ENCODE measurements at regions not wholly inside any gene's neighbourhood (a gene's known extent, or its start where the extent isn't known, plus 50 kb on each side); places are given as distances from the start of the nearest gene placed in this dataset.

- Histone ChIP-seq H3K36me3 (no peaks in the 10 kb centered on the region), H3K4me1 (no peaks in the 10 kb centered on the region)
- WGBS, 2 donors (ENCODE audit: low coverage in 1 of 2): 43 to 80% methylated on average over 1 of the region's 1 CpG
Measured at GRCh38 chr2:151049746-151050145, 211.9 kb downstream of the RBM43 start.

GRCh38 chr2:151048331-151049054, 213.2 kb downstream of the RBM43 start:
- no peak for ATAC-seq
- TF ChIP-seq CTCF (IDR thresholded peaks at IDR 0.05) (no peak), POLR2A (IDR thresholded peaks at IDR 0.05) (no peak), EP300 (IDR thresholded peaks at IDR 0.05) (no peak), POLR2AphosphoS5 (IDR thresholded peaks at IDR 0.05) (no peak)
- no peaks in the 10 kb centered on the region for H3K27me3 ChIP-seq
- H3K4me1 ChIP-seq: no peaks in the 10 kb centered on the region
- H3K36me3 ChIP-seq: no peaks in the 10 kb centered on the region
- no peaks in the 10 kb centered on the region for H3K9me3 ChIP-seq
- 82 to 88% methylated on average over 5 to 6 of the region's 6 CpGs for WGBS, 2 donors (ENCODE audit: low coverage in 1 of 2)
- H3K4me3 ChIP-seq: no peak overlapping the region
- H3K27ac ChIP-seq: no peak overlapping the region

More at GRCh38 chr2:151049746-151050145, 211.9 kb downstream of the RBM43 start:
- Histone ChIP-seq H3K27ac (no peak overlapping the region), H3K4me3 (no peak overlapping the region), H3K9me3 (no peaks in the 10 kb centered on the region), H3K27me3 (no peaks in the 10 kb centered on the region)
- no peak for TF ChIP-seq CTCF (IDR thresholded peaks at IDR 0.05)
- TF ChIP-seq POLR2A (IDR thresholded peaks at IDR 0.05): no peak
- no peak for TF ChIP-seq POLR2AphosphoS5 (IDR thresholded peaks at IDR 0.05)
- no peak for TF ChIP-seq EP300 (IDR thresholded peaks at IDR 0.05)
- no peak for ATAC-seq

GRCh38 chr2:151043484-151043883, 218.2 kb downstream of the RBM43 start:
- no peak overlapping the region for H3K27ac ChIP-seq
- TF ChIP-seq EP300 (IDR thresholded peaks at IDR 0.05) (no peak), POLR2AphosphoS5 (IDR thresholded peaks at IDR 0.05) (no peak), POLR2A (IDR thresholded peaks at IDR 0.05) (no peak), CTCF (IDR thresholded peaks at IDR 0.05) (no peak)
- no peaks in the 10 kb centered on the region for H3K36me3 ChIP-seq
- no peaks in the 10 kb centered on the region for H3K4me1 ChIP-seq
- ATAC-seq: no peak
- WGBS, 2 donors (ENCODE audit: low coverage in 1 of 2): 72 to 76% methylated on average over 3 to 5 of the region's 5 CpGs
- H3K9me3 ChIP-seq: no peaks in the 10 kb centered on the region
- H3K27me3 ChIP-seq: no peaks in the 10 kb centered on the region
- H3K4me3 ChIP-seq: no peak overlapping the region

GRCh38 chr2:151042964-151043363, 218.7 kb downstream of the RBM43 start:
- Histone ChIP-seq H3K4me3 (no peak overlapping the region), H3K27ac (no peak overlapping the region), H3K36me3 (no peaks in the 10 kb centered on the region), H3K4me1 (no peaks in the 10 kb centered on the region), H3K9me3 (no peaks in the 10 kb centered on the region), H3K27me3 (no peaks in the 10 kb centered on the region)
- 88 to 91% methylated on average over 2 of the region's 2 CpGs for WGBS, 2 donors (ENCODE audit: low coverage in 1 of 2)
- no peak for ATAC-seq
- no peak for TF ChIP-seq EP300 (IDR thresholded peaks at IDR 0.05)
- TF ChIP-seq POLR2AphosphoS5 (IDR thresholded peaks at IDR 0.05): no peak
- TF ChIP-seq POLR2A (IDR thresholded peaks at IDR 0.05): no peak
- TF ChIP-seq CTCF (IDR thresholded peaks at IDR 0.05): no peak

GRCh38 chr2:151040039-151040438, 221.6 kb downstream of the RBM43 start:
- ATAC-seq: no peak
- no peak overlapping the region for H3K4me3 ChIP-seq
- no peaks in the 10 kb centered on the region for H3K27me3 ChIP-seq
- no peaks in the 10 kb centered on the region for H3K4me1 ChIP-seq
- H3K9me3 ChIP-seq: no peaks in the 10 kb centered on the region
- WGBS, 2 donors (ENCODE audit: low coverage in 1 of 2): 73 to 83% methylated on average over 1 to 3 of the region's 3 CpGs
- no peak overlapping the region for H3K27ac ChIP-seq
- no peak for TF ChIP-seq CTCF (IDR thresholded peaks at IDR 0.05)
- no peak for TF ChIP-seq POLR2A (IDR thresholded peaks at IDR 0.05)
- TF ChIP-seq EP300 (IDR thresholded peaks at IDR 0.05): no peak
- TF ChIP-seq POLR2AphosphoS5 (IDR thresholded peaks at IDR 0.05): no peak
- no peaks in the 10 kb centered on the region for H3K36me3 ChIP-seq

Data from gastroesophageal sphincter (tissue), 4 donors.